ENCODE measurements at regions not wholly inside any gene's neighbourhood (a gene's known extent, or its start where the extent isn't known, plus 50 kb on each side); places are given as distances from the start of the nearest gene placed in this dataset.

- no peak for TF ChIP-seq CTCF (IDR thresholded peaks at IDR 0.05)
- TF ChIP-seq POLR2A (IDR thresholded peaks at IDR 0.05): no peak
Measured at GRCh38 chr13:99805361-99805760, 166.2 kb downstream of the ZIC5 start.
